ENCODE measurements at regions not wholly inside any gene's neighbourhood (a gene's known extent, or its start where the extent isn't known, plus 50 kb on each side); places are given as distances from the start of the nearest gene placed in this dataset.

GRCh38 chr12:14148489-14149270 lies 167.3 kb upstream of the GRIN2B start:
- no peak overlapping the region for H3K27ac ChIP-seq
- H3K4me3 ChIP-seq = no peak overlapping the region
- H3K9ac ChIP-seq (ENCODE audit: low read depth in 2 of 2, low read length in 2 of 2) = no peak overlapping the region
- no peaks in the 10 kb centered on the region for H3K36me3 ChIP-seq
- no peaks in the 10 kb centered on the region for H3K27me3 ChIP-seq
- H3K9me3 ChIP-seq = no peaks in the 10 kb centered on the region
- no peak for TF ChIP-seq CTCF (IDR thresholded peaks at IDR 0.05)
- no peak for DNase-seq
- intact Hi-C loops (cut with DNase I) = no loop called here
- no peaks in the 10 kb centered on the region for H3K4me1 ChIP-seq

- intact Hi-C loops (cut with DNase I) = no loop called here
- no peak overlapping the region for H3K9ac ChIP-seq (ENCODE audit: low read depth in 2 of 2, low read length in 2 of 2)
- H3K4me3 ChIP-seq = no peak overlapping the region
- TF ChIP-seq CTCF (IDR thresholded peaks at IDR 0.05) = no peak
- H3K9me3 ChIP-seq = no peaks in the 10 kb centered on the region
- H3K27me3 ChIP-seq = no peaks in the 10 kb centered on the region
- no peaks in the 10 kb centered on the region for H3K36me3 ChIP-seq
- no peak for DNase-seq
- no peak overlapping the region for H3K27ac ChIP-seq
- no peaks in the 10 kb centered on the region for H3K4me1 ChIP-seq
Observed at GRCh38 chr12:14153803-14154202, 172.4 kb upstream of the GRIN2B start.

- no peak for TF ChIP-seq CTCF (IDR thresholded peaks at IDR 0.05)
- Histone ChIP-seq H3K27me3 (no peaks in the 10 kb centered on the region), H3K4me3 (no peak overlapping the region), H3K36me3 (no peaks in the 10 kb centered on the region), H3K9me3 (no peaks in the 10 kb centered on the region), H3K4me1 (no peaks in the 10 kb centered on the region), H3K27ac (no peak overlapping the region), H3K9ac (ENCODE audit: low read depth in 2 of 2, low read length in 2 of 2) (no peak overlapping the region)
- intact Hi-C loops (cut with DNase I) = no loop called here
- no peak for DNase-seq
Observed at GRCh38 chr12:14156606-14157005, 175.2 kb upstream of the GRIN2B start.

- Histone ChIP-seq H3K4me3 (no peak overlapping the region), H3K27ac (no peak overlapping the region), H3K36me3 (no peaks in the 10 kb centered on the region), H3K9ac (ENCODE audit: low read depth in 2 of 2, low read length in 2 of 2) (no peak overlapping the region), H3K4me1 (no peaks in the 10 kb centered on the region), H3K27me3 (no peaks in the 10 kb centered on the region), H3K9me3 (no peaks in the 10 kb centered on the region)
- no peak for TF ChIP-seq CTCF (IDR thresholded peaks at IDR 0.05)
- no peak for DNase-seq
- intact Hi-C loops (cut with DNase I) = no loop called here
Observed at GRCh38 chr12:14157088-14157747, 175.8 kb upstream of the GRIN2B start.

- Histone ChIP-seq H3K9me3 (no peaks in the 10 kb centered on the region), H3K4me1 (no peaks in the 10 kb centered on the region), H3K27ac (no peak overlapping the region), H3K27me3 (no peaks in the 10 kb centered on the region), H3K9ac (ENCODE audit: low read depth in 2 of 2, low read length in 2 of 2) (no peak overlapping the region), H3K36me3 (no peaks in the 10 kb centered on the region), H3K4me3 (no peak overlapping the region)
- intact Hi-C loops (cut with DNase I) = loop anchor here (10.0 kb wide), 1 partner anchor 219 kb away; no protein-coding TSS in a partner anchor
- DNase-seq = no peak
- TF ChIP-seq CTCF (IDR thresholded peaks at IDR 0.05) = no peak
Observed at GRCh38 chr12:14164266-14164665, 182.9 kb upstream of the GRIN2B start.
